Right lobe of liver (tissue), 6 donors: ENCODE measurements at regions not wholly inside any gene's neighbourhood (a gene's known extent, or its start where the extent isn't known, plus 50 kb on each side); places are given as distances from the start of the nearest gene placed in this dataset.

Source experiments
- ATAC-seq, 4 donors: fragments of 200-7000 bp; cut with Tn5 transposase; one replicate each; pipeline ENCODE4 v1.9.1; 2020; ENCODE audit warnings: mild to moderate bottlenecking in 4 of 4, moderate library complexity in 4 of 4
- DNase-seq, 3 donors: peaks; one replicate each; pipeline ENCODE4 v3.0.0-alpha.2; 2020
- H3K27ac ChIP-seq, 3 donors: fragments of 200-600 bp; one replicate each; pipeline ENCODE4 v1.8.0; 2022
- H3K27me3 ChIP-seq, 2 donors: fragments of 200-600 bp; one replicate each; pipeline ENCODE4 v1.8.0; 2022
- H3K36me3 ChIP-seq, 4 donors: fragments of 200-600 bp; sonication (generic) in 1 of 4; one replicate each; pipeline versions ENCODE4 v1.5.1 to v1.8.0; 2017 to 2022; ENCODE audit warnings: control low read depth in 1 of 4
- H3K4me1 ChIP-seq, 4 donors: fragments of 200-600 bp; sonication (generic) in 1 of 4; one replicate each; pipeline versions ENCODE4 v1.5.1 to v1.8.0; 2017 to 2022; ENCODE audit warnings: control low read depth in 1 of 4
- H3K4me3 ChIP-seq, 3 donors: fragments of 200-600 bp; one replicate each; pipeline ENCODE4 v1.8.0; 2022
- H3K9me3 ChIP-seq, 4 donors: fragments of 200-600 bp; sonication (generic) in 1 of 4; one replicate each; pipeline versions ENCODE4 v1.5.1 to v1.8.0; 2017 to 2022; ENCODE audit warnings: control low read depth in 1 of 4
- CTCF ChIP-seq, 4 donors: fragments of 200-600 bp in 3 of 4; fragments of 450-650 bp in 1 of 4; IDR thresholded peaks; one replicate each; pipeline versions ENCODE4 v1.5.1 to v1.8.0; 2016 to 2022; ENCODE audit warnings: antibody characterized with exemption in 4 of 4, mild to moderate bottlenecking in 2 of 4
- POLR2A ChIP-seq: fragments of 450-650 bp; IDR thresholded peaks from one replicate; pipeline ENCODE4 v1.6.1; 2017; ENCODE audit warnings: antibody characterized with exemption, mild to moderate bottlenecking
- WGBS: methylation state at CpG from one replicate; pipeline ENCODE4 v1.1.6; 2018; ENCODE audit warnings: low coverage, low lambda C conversion rate; ENCODE audit not compliant: insufficient coverage; ENCODE audit errors: missing lambda C conversion rate; 5-methylcytosine and 5-hydroxymethylcytosine counted together
- intact Hi-C, 2 donors: fragments of 100-400 bp; cut with DNase I; formaldehyde crosslinking; loops; one replicate each; pipeline versions ENCODE4 v1.11.2 to v1.14.1; 2022
- small RNA-seq, 2 experiments: library from RNA; depleted of rRNA; stranded (forward); fragments of <200 nt; gene quantifications; one replicate each; pipeline ENCODE3, GENCODE V24; 2016
- donor health status: DM: no; HTN: yes; CAD: no.
- donor health status: DM: no; HTN: no; CAD: no.
- donor health status: DM: no; HTN: no; CAD: no.
- donor health status: DM: no; HTN: yes; CAD: no.
- donor health status: DM: no; HTN: yes; CAD: no.

GRCh38 chr17:62125307-62125706, 60.2 kb upstream of the MED13 start:
- ATAC-seq, result no peak
- Histone ChIP-seq H3K4me1 (no peaks in the 10 kb centered on the region), H3K27me3 (no peaks in the 10 kb centered on the region), H3K36me3 (no peaks in the 10 kb centered on the region), H3K9me3 (no peaks in the 10 kb centered on the region), H3K4me3 (no peak overlapping the region), H3K27ac (no peak overlapping the region)
- WGBS, result 80% methylated on average over 4 of the region's 5 CpGs
- DNase-seq, result no peak
- intact Hi-C loops, result no loop called here
- TF ChIP-seq CTCF (IDR thresholded peaks at IDR 0.05), result no peak
- TF ChIP-seq POLR2A, result no peak

DNA sequence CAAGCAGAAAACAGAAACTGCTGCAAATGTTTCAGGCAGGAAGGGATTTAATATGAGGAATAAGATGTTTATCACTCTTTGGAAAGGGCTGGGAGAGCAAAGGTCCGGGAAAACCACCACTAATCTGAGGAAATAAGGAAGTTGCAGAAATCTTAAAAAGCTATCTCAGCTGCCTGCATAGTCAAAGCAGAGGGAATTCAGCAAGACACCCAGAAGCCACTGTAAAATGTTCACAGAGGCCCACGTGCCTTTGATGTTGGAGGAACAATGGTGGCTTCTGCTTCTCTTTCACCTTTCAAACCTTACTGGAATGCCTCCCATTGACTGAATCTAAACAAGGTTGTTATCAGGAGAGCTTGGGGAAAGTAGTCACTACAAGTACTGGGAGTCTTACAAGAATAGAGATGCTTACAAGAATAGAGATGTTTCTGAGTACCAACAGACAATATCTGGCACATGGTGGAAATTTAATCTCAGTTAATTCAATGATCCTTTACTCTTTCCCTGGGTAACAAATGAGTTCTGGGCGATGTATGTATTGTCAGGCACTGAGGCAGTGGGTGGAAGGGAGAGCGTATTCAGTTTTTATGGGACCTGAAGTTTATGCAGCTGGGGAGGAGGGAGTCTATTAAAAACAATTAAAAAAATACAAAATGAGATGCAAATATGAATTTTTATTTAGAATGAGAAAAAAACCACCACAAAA, 56.1 kb upstream of the MED13 start:
- Histone ChIP-seq H3K4me3 (no peak overlapping the region), H3K9me3 (no peaks in the 10 kb centered on the region), H3K27ac (no peak overlapping the region), H3K36me3 (no peaks in the 10 kb centered on the region), H3K4me1 (no peaks in the 10 kb centered on the region), H3K27me3 (no peaks in the 10 kb centered on the region)
- ATAC-seq, result no peak
- no peak for DNase-seq
- WGBS, result 69% methylated on average over 4 of the region's 4 CpGs
- no peak for TF ChIP-seq POLR2A
- TF ChIP-seq CTCF (IDR thresholded peaks at IDR 0.05), result no peak
- intact Hi-C loops, result no loop called here

DNA sequence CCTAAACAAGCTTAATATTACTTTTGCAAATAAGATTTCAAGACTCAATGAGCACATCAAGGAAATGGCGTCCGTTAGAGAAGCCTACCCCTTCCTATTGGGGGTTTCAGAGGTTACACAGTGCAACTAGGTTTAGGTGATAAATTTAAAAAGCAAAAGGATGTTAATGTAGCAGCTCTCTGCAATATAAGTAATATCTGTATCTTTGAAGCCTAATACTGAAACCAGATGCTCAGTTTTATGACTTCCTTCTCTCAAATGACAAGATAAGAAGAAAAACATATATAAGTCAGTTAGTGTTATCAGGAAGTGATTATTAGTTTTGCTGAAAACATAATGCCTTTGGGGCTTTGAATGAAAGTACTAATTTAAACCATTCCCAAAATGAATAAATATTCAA, 54.3 kb upstream of the MED13 start:
- DNase-seq (no peak), ATAC-seq (no peak)
- Histone ChIP-seq H3K9me3 (no peaks in the 10 kb centered on the region), H3K27me3 (no peaks in the 10 kb centered on the region), H3K36me3 (no peaks in the 10 kb centered on the region), H3K4me1 (no peaks in the 10 kb centered on the region), H3K27ac (no peak overlapping the region), H3K4me3 (no peak overlapping the region)
- TF ChIP-seq CTCF (IDR thresholded peaks at IDR 0.05) (no peak), POLR2A (no peak)
- WGBS, result 55% methylated on average over 2 of the region's 2 CpGs
- intact Hi-C loops, result no loop called here

Small RNAs in the stretch of these regions (small RNA-seq; reads per million reads assigned to genes)
- 0 reads per million in 2 experiments for gene RF00019
